NCI-H526 treated with DMSO at 0.1 percent for 48 hours (cell line): ENCODE measurements at regions not wholly inside any gene's neighbourhood (a gene's known extent, or its start where the extent isn't known, plus 50 kb on each side); places are given as distances from the start of the nearest gene placed in this dataset.
"Not testable (repeated sequence)": the region's sequence is repeated elsewhere in the genome, so short reads cannot be mapped to it uniquely, and the experiment has no call there.

Experiments
- DNase-seq: peaks from one replicate; lab custom pipeline; 2025; lab: John Stamatoyannopoulos, UW

GRCh38 chr21:25234857-25235801, 372.2 kb downstream of the MRPL39 start:
- DNase-seq: no peak

- DNase-seq: no peak
Observed at GRCh38 chr21:25220954-25221353, 386.3 kb downstream of the MRPL39 start.

GRCh38 chr21:25220169-25220568, 387.1 kb downstream of the MRPL39 start:
- no peak for DNase-seq

- DNase-seq: no peak
Observed at GRCh38 chr21:25215698-25216384, 391.4 kb downstream of the MRPL39 start.

- DNase-seq: no peak
Observed at GRCh38 chr21:25214676-25215075, 392.6 kb downstream of the MRPL39 start.

GRCh38 chr21:25199944-25200343, 407.3 kb downstream of the MRPL39 start:
- no peak for DNase-seq

- no peak for DNase-seq
Observed at GRCh38 chr21:25191141-25191540, 416.1 kb downstream of the MRPL39 start.

GRCh38 chr21:25189497-25189896, 417.8 kb downstream of the MRPL39 start:
- no peak for DNase-seq

GRCh38 chr21:25188677-25189079, 418.6 kb downstream of the MRPL39 start:
- no peak for DNase-seq

- no peak for DNase-seq
Observed at GRCh38 chr21:25186273-25186672, 421.0 kb downstream of the MRPL39 start.

- no peak for DNase-seq
Observed at GRCh38 chr21:25183577-25183976, 423.7 kb downstream of the MRPL39 start.

- DNase-seq: not testable (repeated sequence)
Observed at GRCh38 chr21:25181690-25182089, 425.6 kb downstream of the MRPL39 start.

GRCh38 chr21:25179116-25179515, 428.2 kb downstream of the MRPL39 start:
- DNase-seq: no peak

GRCh38 chr21:25176637-25177412, 430.5 kb downstream of the MRPL39 start:
- DNase-seq: no peak

GRCh38 chr21:25175938-25176337, 431.3 kb downstream of the MRPL39 start:
- DNase-seq: no peak

- DNase-seq: no peak
Observed at GRCh38 chr21:25171438-25171837, 435.8 kb downstream of the MRPL39 start.

GRCh38 chr21:25170681-25171080, 436.6 kb downstream of the MRPL39 start:
- no peak for DNase-seq

- no peak for DNase-seq
Observed at GRCh38 chr21:25169370-25169769, 437.9 kb downstream of the MRPL39 start.

- DNase-seq: not testable (repeated sequence)
Observed at GRCh38 chr21:25166904-25167303, 440.4 kb downstream of the MRPL39 start.

GRCh38 chr21:25161571-25161970, 445.7 kb downstream of the MRPL39 start:
- no peak for DNase-seq

GRCh38 chr21:25155020-25155419, 452.3 kb downstream of the MRPL39 start:
- not testable (repeated sequence) for DNase-seq

GRCh38 chr21:25149022-25149421, 458.3 kb downstream of the MRPL39 start:
- DNase-seq: no peak
